ENCODE measurements at regions not wholly inside any gene's neighbourhood (a gene's known extent, or its start where the extent isn't known, plus 50 kb on each side); places are given as distances from the start of the nearest gene placed in this dataset.

- Histone ChIP-seq H3K27ac (peak overlapping the region; percentile 97), H3K4me1 (peaks cover 42% of the 10 kb centered on the region)
These were observed 60.4 kb upstream of the ATP1A1 start for GRCh38 chr1:116312681-116313069.

GRCh38 chr1:116313776-116314175 lies 59.3 kb upstream of the ATP1A1 start:
- no peak overlapping the region for H3K4me3 ChIP-seq (ENCODE audit: low read depth, low read length)
- H3K79me2 ChIP-seq: no peaks in the 10 kb centered on the region
- no peak for TF ChIP-seq CTCF (IDR thresholded peaks at IDR 0.05)
- peak overlapping the region; percentile 97 for H3K27ac ChIP-seq
- no peak overlapping the region for H2AFZ ChIP-seq
- peaks cover 43% of the 10 kb centered on the region for H3K4me1 ChIP-seq
- H3K9ac ChIP-seq: no peak overlapping the region
- no peaks in the 10 kb centered on the region for H3K27me3 ChIP-seq (ENCODE audit: control insufficient read depth, insufficient read depth, low read length)
- H3K36me3 ChIP-seq (ENCODE audit: control insufficient read depth, insufficient read depth, low read length): no peaks in the 10 kb centered on the region
- H3K4me2 ChIP-seq (ENCODE audit: low read length): no peak overlapping the region
- no peaks in the 10 kb centered on the region for H3K9me3 ChIP-seq (ENCODE audit: control insufficient read depth, low read length)

More at GRCh38 chr1:116312681-116313069, 60.4 kb upstream of the ATP1A1 start:
- peak overlapping the region; percentile 52 for H3K4me2 ChIP-seq (ENCODE audit: low read length)
- peak overlapping the region; percentile 2 for H3K4me3 ChIP-seq (ENCODE audit: low read depth, low read length)
- H3K36me3 ChIP-seq (ENCODE audit: control insufficient read depth, insufficient read depth, low read length): no peaks in the 10 kb centered on the region
- TF ChIP-seq CTCF (IDR thresholded peaks at IDR 0.05): no peak
- no peak overlapping the region for H3K9ac ChIP-seq
- no peaks in the 10 kb centered on the region for H3K9me3 ChIP-seq (ENCODE audit: control insufficient read depth, low read length)
- no peaks in the 10 kb centered on the region for H3K79me2 ChIP-seq
- H2AFZ ChIP-seq: peak overlapping the region; percentile 33
- H3K27me3 ChIP-seq (ENCODE audit: control insufficient read depth, insufficient read depth, low read length): no peaks in the 10 kb centered on the region

- H3K4me1 ChIP-seq: peaks cover 42% of the 10 kb centered on the region
- H3K4me3 ChIP-seq (ENCODE audit: low read depth, low read length): no peak overlapping the region
- H2AFZ ChIP-seq: no peak overlapping the region
- H3K27ac ChIP-seq: peak overlapping the region; percentile 85
- H3K4me2 ChIP-seq (ENCODE audit: low read length): no peak overlapping the region
- no peaks in the 10 kb centered on the region for H3K79me2 ChIP-seq
- no peaks in the 10 kb centered on the region for H3K27me3 ChIP-seq (ENCODE audit: control insufficient read depth, insufficient read depth, low read length)
- TF ChIP-seq CTCF (IDR thresholded peaks at IDR 0.05): no peak
- no peaks in the 10 kb centered on the region for H3K36me3 ChIP-seq (ENCODE audit: control insufficient read depth, insufficient read depth, low read length)
- no peak overlapping the region for H3K9ac ChIP-seq
- no peaks in the 10 kb centered on the region for H3K9me3 ChIP-seq (ENCODE audit: control insufficient read depth, low read length)
These were observed 58.6 kb upstream of the ATP1A1 start for GRCh38 chr1:116314305-116314919.

- Histone ChIP-seq H3K4me3 (ENCODE audit: low read depth, low read length) (no peak overlapping the region), H3K36me3 (ENCODE audit: control insufficient read depth, insufficient read depth, low read length) (no peaks in the 10 kb centered on the region), H3K27ac (peak overlapping the region; percentile 85), H3K9me3 (ENCODE audit: control insufficient read depth, low read length) (no peaks in the 10 kb centered on the region), H3K4me1 (peaks cover 29% of the 10 kb centered on the region), H2AFZ (peak overlapping the region; percentile 57), H3K79me2 (no peaks in the 10 kb centered on the region), H3K9ac (no peak overlapping the region), H3K4me2 (ENCODE audit: low read length) (no peak overlapping the region), H3K27me3 (ENCODE audit: control insufficient read depth, insufficient read depth, low read length) (no peaks in the 10 kb centered on the region)
- no peak for TF ChIP-seq CTCF (IDR thresholded peaks at IDR 0.05)
These were observed 56.7 kb upstream of the ATP1A1 start for GRCh38 chr1:116316373-116316772.

- no peak for TF ChIP-seq CTCF (IDR thresholded peaks at IDR 0.05)
- Histone ChIP-seq H2AFZ (peak overlapping the region; percentile 60), H3K79me2 (no peaks in the 10 kb centered on the region), H3K27me3 (ENCODE audit: control insufficient read depth, insufficient read depth, low read length) (no peaks in the 10 kb centered on the region), H3K9ac (no peak overlapping the region), H3K4me2 (ENCODE audit: low read length) (peak overlapping the region; percentile 18), H3K4me1 (peaks cover 35% of the 10 kb centered on the region), H3K4me3 (ENCODE audit: low read depth, low read length) (no peak overlapping the region), H3K27ac (peak overlapping the region; percentile 81), H3K36me3 (ENCODE audit: control insufficient read depth, insufficient read depth, low read length) (no peaks in the 10 kb centered on the region), H3K9me3 (ENCODE audit: control insufficient read depth, low read length) (no peaks in the 10 kb centered on the region)
These were observed 54.1 kb upstream of the ATP1A1 start for GRCh38 chr1:116318897-116319296.
